Spleen (tissue), 11 donors: ENCODE measurements at regions not wholly inside any gene's neighbourhood (a gene's known extent, or its start where the extent isn't known, plus 50 kb on each side); places are given as distances from the start of the nearest gene placed in this dataset.

Experiments used
- DNase-seq: peaks from one replicate; pipeline ENCODE4 v3.0.0-alpha.2; 2020
- H3K27ac ChIP-seq, 8 donors: fragments of 200-600 bp; sonication (generic) in 7 of 8; 1 replicate in 4 of 8; 2 replicates in 4 of 8; pipeline versions ENCODE4 v1.5.0 to v1.8.0; 2016 to 2021; ENCODE audit warnings: inconsistent platforms in 4 of 8, mild to moderate bottlenecking in 4 of 8, moderate library complexity in 1 of 8
- H3K27me3 ChIP-seq, 7 donors: fragments of 200-600 bp; sonication (generic) in 6 of 7; replicated peaks in 1 of 7; 1 replicate in 4 of 7; 2 replicates in 3 of 7; pipeline versions ENCODE4 v1.5.0 to v1.8.0; 2016 to 2021; ENCODE audit warnings: inconsistent platforms in 3 of 7, mild to moderate bottlenecking in 1 of 7
- H3K36me3 ChIP-seq, 6 donors: fragments of 200-600 bp; sonication (generic) in 5 of 6; 1 replicate in 4 of 6; 2 replicates in 2 of 6; pipeline versions ENCODE4 v1.5.0 to v1.8.0; 2016 to 2021; ENCODE audit warnings: inconsistent platforms in 2 of 6
- H3K4me1 ChIP-seq, 6 donors: fragments of 200-600 bp; sonication (generic) in 5 of 6; 1 replicate in 3 of 6; 2 replicates in 3 of 6; pipeline versions ENCODE4 v1.5.0 to v1.8.0; 2016 to 2021; ENCODE audit warnings: inconsistent platforms in 3 of 6
- H3K4me3 ChIP-seq, 8 donors: fragments of 200-600 bp; sonication (generic) in 7 of 8; 1 replicate in 4 of 8; 2 replicates in 4 of 8; pipeline versions ENCODE4 v1.5.0 to v1.8.0; 2016 to 2021; ENCODE audit warnings: inconsistent platforms in 4 of 8, mild to moderate bottlenecking in 4 of 8, moderate library complexity in 2 of 8
- H3K9me3 ChIP-seq, 8 donors: fragments of 200-600 bp; sonication (generic) in 7 of 8; 1 replicate in 4 of 8; 2 replicates in 4 of 8; pipeline versions ENCODE4 v1.5.0 to v1.8.0; 2016 to 2021; ENCODE audit warnings: inconsistent platforms in 4 of 8
- POLR2A ChIP-seq, 3 donors: fragments of 450-650 bp; IDR thresholded peaks; one replicate each; pipeline ENCODE4 v1.5.1; 2017; ENCODE audit warnings: antibody characterized with exemption in 3 of 3, mild to moderate bottlenecking in 1 of 3
- POLR2AphosphoS5 ChIP-seq, 3 donors: sonication (generic); formaldehyde crosslinking; IDR thresholded peaks; one replicate each; pipeline ENCODE4 v1.5.1; 2017; ENCODE audit warnings: antibody characterized with exemption in 3 of 3
- WGBS, 5 donors: extraction: QIAGEN DNeasy Blood & Tissue Kit in 3 of 5; methylation state at CpG; one replicate each; pipeline versions ENCODE4 v1.1.5 to v1.1.7; 2013 to 2018; 5-methylcytosine and 5-hydroxymethylcytosine counted together
- intact Hi-C: fragments of 100-400 bp; cut with DNase I; formaldehyde crosslinking; loops from one replicate; pipeline ENCODE4 v1.15.0; 2023; ENCODE audit warnings: low total_unique reads
- TF ChIP-seq, protein P1 (sequence below), 11 experiments: fragments of 200-600 bp in 7 of 11; fragments of 450-650 bp in 4 of 11; sonication (generic) in 4 of 11; IDR thresholded peaks in 8 of 11; conservative IDR thresholded peaks in 3 of 11; 1 replicate in 7 of 11; 2 replicates in 4 of 11; pipeline versions ENCODE4 v1.4.0 to v1.8.0; 2016 to 2021; ENCODE audit warnings: antibody characterized with exemption in 11 of 11, inconsistent platforms in 4 of 11, mild to moderate bottlenecking in 1 of 11
- donor health status: healthy with polysubstance abuse.
- donor health status: DM: no; HTN: no; CAD: no; lungs with moderate emphysema.
- donor health status: DM: no; HTN: no; CAD: no.
- donor health status: Bipolar disorder and iron deficiency.
- donor health status: healthy.
- donor health status: DM: no; HTN: no; CAD: no.
- donor health status: DM: yes; HTN: yes; CAD: no.

DNA sequence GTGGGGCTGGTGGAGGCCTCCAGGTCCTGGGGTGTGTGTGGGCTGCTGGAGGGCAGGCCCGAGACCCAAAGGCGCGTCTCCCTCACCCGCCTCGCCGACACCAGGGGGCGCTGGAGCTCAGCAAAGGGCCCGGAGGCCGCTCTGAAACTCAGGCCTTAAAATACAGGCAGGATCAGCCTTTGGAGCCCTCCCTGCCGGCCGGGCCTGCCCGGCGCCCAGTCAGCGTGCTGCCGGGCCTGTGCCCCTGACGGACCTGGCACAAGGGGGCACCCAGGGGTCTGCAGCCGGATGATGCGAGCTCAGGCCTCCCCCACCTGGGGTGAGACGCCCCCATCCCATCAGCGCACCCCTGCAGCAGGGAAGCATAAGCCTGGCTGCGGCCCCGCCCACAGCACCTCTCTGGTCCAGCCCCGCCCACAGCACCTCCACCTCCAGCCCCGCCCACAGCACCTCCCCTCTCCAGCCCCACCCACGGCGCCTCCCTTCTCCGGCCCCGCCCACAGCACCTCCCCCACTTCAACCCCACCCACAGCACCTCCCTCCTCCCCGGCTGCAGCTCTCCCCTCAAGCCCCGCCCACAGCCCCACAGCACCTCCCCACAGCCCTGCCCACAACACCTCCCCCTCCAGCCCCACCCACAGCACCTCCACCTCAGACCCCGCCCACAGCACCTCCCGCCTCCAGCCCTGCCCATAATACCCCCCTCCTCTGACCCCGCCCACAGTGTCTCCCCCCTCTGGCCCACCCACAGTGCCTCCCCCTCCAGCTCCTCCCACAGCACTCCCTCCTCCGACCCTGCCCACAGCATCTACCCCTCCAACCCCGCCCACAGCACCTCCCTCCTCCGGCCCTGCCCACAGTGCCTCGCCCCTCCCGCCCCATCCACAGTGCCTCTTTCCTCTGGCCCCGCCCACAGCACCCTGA is 92.8 kb upstream of the OTOS start:
- TF ChIP-seq POLR2A (IDR thresholded peaks at IDR 0.05) (no peak), POLR2AphosphoS5 (IDR thresholded peaks at IDR 0.05) (peak in 2 of 3 donors; percentile 36 to 51)
- TF ChIP-seq, protein P1, sequence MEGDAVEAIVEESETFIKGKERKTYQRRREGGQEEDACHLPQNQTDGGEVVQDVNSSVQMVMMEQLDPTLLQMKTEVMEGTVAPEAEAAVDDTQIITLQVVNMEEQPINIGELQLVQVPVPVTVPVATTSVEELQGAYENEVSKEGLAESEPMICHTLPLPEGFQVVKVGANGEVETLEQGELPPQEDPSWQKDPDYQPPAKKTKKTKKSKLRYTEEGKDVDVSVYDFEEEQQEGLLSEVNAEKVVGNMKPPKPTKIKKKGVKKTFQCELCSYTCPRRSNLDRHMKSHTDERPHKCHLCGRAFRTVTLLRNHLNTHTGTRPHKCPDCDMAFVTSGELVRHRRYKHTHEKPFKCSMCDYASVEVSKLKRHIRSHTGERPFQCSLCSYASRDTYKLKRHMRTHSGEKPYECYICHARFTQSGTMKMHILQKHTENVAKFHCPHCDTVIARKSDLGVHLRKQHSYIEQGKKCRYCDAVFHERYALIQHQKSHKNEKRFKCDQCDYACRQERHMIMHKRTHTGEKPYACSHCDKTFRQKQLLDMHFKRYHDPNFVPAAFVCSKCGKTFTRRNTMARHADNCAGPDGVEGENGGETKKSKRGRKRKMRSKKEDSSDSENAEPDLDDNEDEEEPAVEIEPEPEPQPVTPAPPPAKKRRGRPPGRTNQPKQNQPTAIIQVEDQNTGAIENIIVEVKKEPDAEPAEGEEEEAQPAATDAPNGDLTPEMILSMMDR (IDR thresholded peaks at IDR 0.05 in 8 of 11, conservative IDR thresholded peaks at IDR 0.05 in 3 of 11), result peak; percentile 32 to 87 (median 77)
- Histone ChIP-seq H3K27ac (peak overlapping the region in 2 of 8 donors; percentile 21 to 40), H3K9me3 (peaks cover 0 to 20% (median 13%) of the 10 kb centered on the region in 8 donors), H3K4me1 (peaks cover 6 to 37% (median 19%) of the 10 kb centered on the region in 6 donors), H3K4me3 (peak overlapping the region in 3 of 8 donors; percentile 5 to 60 (median 26)), H3K27me3 (peaks cover 0 to 44% (median 0%) of the 10 kb centered on the region in 7 donors), H3K36me3 (no peaks in the 10 kb centered on the region)
- peak; percentile 89 for DNase-seq
- 2 to 5% (median 5%) methylated on average over 20 to 39 of the region's 39 CpGs for WGBS, 5 donors
- intact Hi-C loops, result loop anchor here (1.0 kb wide), 1 partner anchor 205 kb away; no protein-coding TSS in a partner anchor

DNA sequence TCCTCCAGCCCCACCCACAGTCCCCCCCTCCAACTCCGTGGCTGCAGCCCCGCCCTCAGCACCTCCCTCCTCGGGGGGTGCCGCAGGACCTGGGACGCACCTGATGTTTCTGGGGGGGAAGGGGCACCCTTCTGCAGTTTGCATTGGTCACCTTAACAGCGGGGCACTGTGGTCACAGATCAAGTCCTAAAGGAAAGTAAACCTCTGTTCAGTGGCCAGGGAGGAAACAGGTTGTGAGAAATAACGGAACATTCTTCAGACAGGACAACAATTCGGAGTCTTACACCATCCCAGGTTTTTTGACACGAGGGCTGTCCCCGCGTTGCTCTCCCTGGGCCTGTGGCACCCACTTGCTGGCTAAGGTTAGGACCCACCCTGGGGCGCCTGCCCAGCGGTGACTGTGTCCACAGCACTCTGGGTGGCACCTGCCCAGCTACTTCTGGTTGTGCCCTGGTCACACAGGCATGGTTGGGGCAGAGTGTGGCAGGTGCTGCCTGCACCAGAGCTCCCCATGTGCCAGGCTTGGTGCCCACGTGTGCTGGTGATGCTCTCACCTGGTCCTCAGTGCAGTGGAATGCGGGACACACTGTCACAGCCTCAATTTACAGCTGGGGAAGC is 93.5 kb upstream of the OTOS start:
- Histone ChIP-seq H3K4me1 (peaks cover 6 to 37% (median 19%) of the 10 kb centered on the region in 6 donors), H3K36me3 (no peaks in the 10 kb centered on the region), H3K4me3 (peak overlapping the region in 1 of 8 donors; percentile 60), H3K9me3 (peaks cover 0 to 13% (median 9%) of the 10 kb centered on the region in 8 donors), H3K27me3 (peaks cover 0 to 43% (median 0%) of the 10 kb centered on the region in 7 donors), H3K27ac (peak overlapping the region in 1 of 8 donors; percentile 40)
- intact Hi-C loops, result loop anchor here (1.0 kb wide), 1 partner anchor 204 kb away; no protein-coding TSS in a partner anchor
- 5 to 40% (median 32%) methylated on average over 8 to 15 of the region's 15 CpGs for WGBS, 5 donors
- DNase-seq, result peak; percentile 68
- TF ChIP-seq POLR2A (IDR thresholded peaks at IDR 0.05), result no peak
- no peak for TF ChIP-seq POLR2AphosphoS5 (IDR thresholded peaks at IDR 0.05)
- TF ChIP-seq, protein P1 (IDR thresholded peaks at IDR 0.05 in 8 of 11, conservative IDR thresholded peaks at IDR 0.05 in 3 of 11), result no peak

- intact Hi-C loops, result no loop called here
- no peaks in the 10 kb centered on the region for H3K36me3 ChIP-seq
- 72 to 86% (median 80%) methylated on average over 3 to 8 of the region's 8 CpGs for WGBS, 5 donors
- H3K27me3 ChIP-seq, result peaks cover 0 to 40% (median 0%) of the 10 kb centered on the region in 7 donors
- H3K4me1 ChIP-seq, result peaks cover 6 to 37% (median 19%) of the 10 kb centered on the region in 6 donors
- TF ChIP-seq, protein P1 (IDR thresholded peaks at IDR 0.05 in 8 of 11, conservative IDR thresholded peaks at IDR 0.05 in 3 of 11), result no peak
- no peak for TF ChIP-seq POLR2AphosphoS5 (IDR thresholded peaks at IDR 0.05)
- TF ChIP-seq POLR2A (IDR thresholded peaks at IDR 0.05), result no peak
- no peak overlapping the region for H3K27ac ChIP-seq
- H3K4me3 ChIP-seq, result no peak overlapping the region
- H3K9me3 ChIP-seq, result peaks cover 0 to 7% (median 4%) of the 10 kb centered on the region in 8 donors
- DNase-seq, result peak; percentile 47
Observed at GRCh38 chr2:240234503-240234951, 94.1 kb upstream of the OTOS start.
